Ishikawa (cell line): ENCODE measurements at regions not wholly inside any gene's neighbourhood (a gene's known extent, or its start where the extent isn't known, plus 50 kb on each side); places are given as distances from the start of the nearest gene placed in this dataset.

Experiments used
- CEBPB ChIP-seq: IDR thresholded peaks from 2 replicates; pipeline ENCODE4 v1.6.1; 2012
- CREB1 ChIP-seq: IDR thresholded peaks from 2 replicates; pipeline ENCODE4 v1.6.1; 2012; ENCODE audit warnings: low read depth
- EGR1 ChIP-seq: IDR thresholded peaks from 2 replicates; pipeline ENCODE4 v1.6.1; 2012
- EP300 ChIP-seq: IDR thresholded peaks from 2 replicates; pipeline ENCODE4 v1.6.1; 2012; ENCODE audit warnings: borderline replicate concordance
- FOXM1 ChIP-seq: IDR thresholded peaks from 2 replicates; pipeline ENCODE4 v1.6.1; 2012; ENCODE audit warnings: low read depth, borderline replicate concordance
- MAX ChIP-seq: IDR thresholded peaks from 2 replicates; pipeline ENCODE4 v1.6.1; 2012
- NFIC ChIP-seq: IDR thresholded peaks from 2 replicates; pipeline ENCODE4 v1.6.1; 2012
- RAD21 ChIP-seq: IDR thresholded peaks from 2 replicates; pipeline ENCODE4 v1.6.1; 2012; ENCODE audit warnings: low read depth
- REST ChIP-seq: IDR thresholded peaks from 2 replicates; pipeline ENCODE4 v1.6.1; 2012; ENCODE audit warnings: low read depth, mild to moderate bottlenecking
- TAF1 ChIP-seq: IDR thresholded peaks from 2 replicates; pipeline ENCODE4 v1.6.1; 2012; ENCODE audit warnings: low read depth, mild to moderate bottlenecking
- TCF12 ChIP-seq: IDR thresholded peaks from 2 replicates; pipeline ENCODE4 v1.6.1; 2012; ENCODE audit warnings: low read depth
- TEAD4 ChIP-seq: IDR thresholded peaks from 2 replicates; pipeline ENCODE4 v1.6.1; 2012
- USF1 ChIP-seq: IDR thresholded peaks from 2 replicates; pipeline ENCODE4 v1.6.1; 2012
- YY1 ChIP-seq: IDR thresholded peaks from 2 replicates; pipeline ENCODE4 v1.6.1; 2012; ENCODE audit warnings: low read depth
- ZBTB7A ChIP-seq: IDR thresholded peaks from 2 replicates; pipeline ENCODE4 v1.6.1; 2012; ENCODE audit warnings: low read depth

DNA sequence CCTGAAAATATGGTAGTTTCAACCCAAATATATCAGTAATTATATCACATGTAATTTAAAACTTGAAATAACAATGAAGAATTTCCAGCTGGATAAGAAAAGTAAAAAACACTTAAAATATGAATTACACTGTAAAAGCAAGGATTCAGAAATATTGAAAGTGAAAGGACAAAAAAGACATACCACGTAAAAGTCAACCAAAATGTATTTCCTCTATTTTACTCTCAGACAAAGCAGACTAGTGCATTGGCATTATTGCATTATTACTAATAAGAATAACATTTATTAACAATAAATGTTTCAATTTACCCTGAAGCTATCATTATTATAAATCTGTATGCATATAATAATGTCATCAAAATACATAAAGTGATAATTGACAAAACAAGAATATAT, 445.1 kb upstream of the TRIB2 start:
- TF ChIP-seq TCF12, result no peak
- no peak for TF ChIP-seq USF1
- no peak for TF ChIP-seq CEBPB
- TF ChIP-seq CREB1, result no peak
- TF ChIP-seq REST, result no peak
- no peak for TF ChIP-seq RAD21
- no peak for TF ChIP-seq ZBTB7A
- no peak for TF ChIP-seq TEAD4

DNA sequence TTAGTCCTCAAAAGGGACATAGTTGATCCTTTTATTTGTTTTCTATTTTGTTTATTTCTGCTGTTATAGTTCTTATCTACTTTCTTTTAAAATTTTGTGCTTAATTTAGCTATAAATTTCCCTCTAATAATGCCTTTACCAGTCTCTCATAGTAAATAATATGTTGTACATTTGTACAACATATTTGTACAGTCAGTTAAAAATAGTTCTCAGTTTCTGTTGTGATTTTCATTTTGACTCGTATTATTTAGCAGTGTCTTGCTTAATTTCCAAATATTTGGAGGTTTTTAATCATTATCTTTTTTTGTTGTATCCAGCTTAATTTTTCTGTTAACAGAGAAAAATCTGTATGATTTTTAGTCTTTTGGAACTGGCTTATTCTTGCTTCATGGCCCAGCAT, 443.6 kb upstream of the TRIB2 start:
- TF ChIP-seq MAX (no peak), CEBPB (no peak), EGR1 (no peak)

DNA sequence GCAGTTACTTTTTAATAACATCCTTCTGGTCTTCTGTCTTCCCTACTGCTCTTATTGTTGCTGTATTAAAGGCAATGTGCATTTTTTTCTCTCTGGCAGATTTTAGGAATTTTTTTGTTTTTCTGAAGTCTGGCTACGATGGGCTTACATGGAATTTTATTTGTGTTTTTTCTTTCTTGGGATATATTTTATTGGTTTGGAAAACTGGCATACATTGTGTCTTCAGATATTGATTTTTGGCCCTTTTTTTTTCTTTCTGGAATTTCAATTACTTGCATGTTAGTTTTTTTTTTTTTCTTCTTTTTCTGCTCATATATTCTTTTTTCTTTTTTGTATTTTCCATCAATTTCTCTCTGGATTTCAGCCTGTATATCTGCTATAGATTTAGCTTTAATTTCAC, 442.1 kb upstream of the TRIB2 start:
- TF ChIP-seq ZBTB7A (no peak), TCF12 (no peak), TAF1 (no peak), TEAD4 (no peak), YY1 (no peak), MAX (no peak), EGR1 (no peak), USF1 (no peak), EP300 (no peak)

- TF ChIP-seq TEAD4, result no peak
- no peak for TF ChIP-seq MAX
- no peak for TF ChIP-seq REST
- TF ChIP-seq TAF1, result no peak
- no peak for TF ChIP-seq NFIC
- no peak for TF ChIP-seq USF1
- no peak for TF ChIP-seq FOXM1
- no peak for TF ChIP-seq ZBTB7A
- TF ChIP-seq CEBPB, result no peak
- no peak for TF ChIP-seq YY1
- no peak for TF ChIP-seq EP300
- no peak for TF ChIP-seq EGR1
- TF ChIP-seq RAD21, result no peak
Measured at GRCh38 chr2:12277241-12278034, 439.3 kb upstream of the TRIB2 start.

GRCh38 chr2:12278217-12278750, 438.5 kb upstream of the TRIB2 start:
- no peak for TF ChIP-seq TCF12

DNA sequence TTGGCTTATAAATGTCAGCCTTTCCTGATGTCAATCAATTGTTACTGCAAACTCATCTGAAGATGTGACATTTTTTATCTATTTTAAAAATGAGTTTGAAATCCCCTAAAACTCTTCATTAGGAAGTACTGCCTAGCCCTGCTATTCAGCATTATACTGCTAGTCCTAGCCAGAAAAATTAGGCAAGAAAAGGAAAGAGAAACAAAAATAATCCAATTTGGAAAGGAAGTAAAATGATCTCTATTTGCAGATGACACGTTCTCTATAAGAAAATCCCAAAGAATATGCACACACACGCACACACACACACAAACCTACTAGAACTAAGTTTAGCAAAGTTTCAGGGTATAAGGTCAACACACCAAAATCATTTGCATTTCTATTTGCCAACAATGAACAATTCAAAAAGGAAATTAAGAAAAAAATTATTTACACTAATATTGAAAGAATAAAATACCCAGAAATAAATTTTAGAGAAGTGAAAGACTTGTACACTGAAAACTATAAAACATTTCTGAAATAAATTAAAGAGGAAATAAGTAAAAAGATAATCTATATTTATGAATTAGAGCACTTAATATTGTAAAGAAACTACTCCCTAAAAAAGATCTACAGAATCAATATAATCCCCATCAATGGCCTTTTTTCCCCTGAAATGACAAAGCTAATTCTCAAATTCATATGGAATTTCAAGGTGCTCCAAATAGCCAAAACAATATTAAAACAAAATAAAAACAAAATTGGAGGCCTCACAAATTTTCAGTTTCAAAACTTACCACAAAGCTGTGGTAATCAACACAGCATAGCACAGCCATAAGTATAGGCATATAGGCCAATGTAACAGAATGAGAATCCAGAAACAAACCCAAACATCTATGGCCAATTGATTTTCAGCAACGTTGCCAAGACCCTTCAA, 433.7 kb upstream of the TRIB2 start:
- no peak for TF ChIP-seq MAX
- no peak for TF ChIP-seq EP300
- no peak for TF ChIP-seq USF1
- no peak for TF ChIP-seq NFIC
- TF ChIP-seq TEAD4, result no peak
- TF ChIP-seq RAD21, result no peak
